ENCODE measurements at regions not wholly inside any gene's neighbourhood (a gene's known extent, or its start where the extent isn't known, plus 50 kb on each side); places are given as distances from the start of the nearest gene placed in this dataset.

- ATAC-seq (ENCODE audit: low FRiP score in 2 of 2): no peak
- 89% methylated on average over 2 of the region's 2 CpGs for WGBS, 2 donors
- TF ChIP-seq POLR2A (IDR thresholded peaks at IDR 0.05) (no peak), EP300 (IDR thresholded peaks at IDR 0.05) (no peak), CTCF (IDR thresholded peaks at IDR 0.05) (no peak), POLR2AphosphoS5 (IDR thresholded peaks at IDR 0.05) (no peak)
Measured at GRCh38 chr10:81095238-81095637, 557.5 kb downstream of the SH2D4B start.

DNA sequence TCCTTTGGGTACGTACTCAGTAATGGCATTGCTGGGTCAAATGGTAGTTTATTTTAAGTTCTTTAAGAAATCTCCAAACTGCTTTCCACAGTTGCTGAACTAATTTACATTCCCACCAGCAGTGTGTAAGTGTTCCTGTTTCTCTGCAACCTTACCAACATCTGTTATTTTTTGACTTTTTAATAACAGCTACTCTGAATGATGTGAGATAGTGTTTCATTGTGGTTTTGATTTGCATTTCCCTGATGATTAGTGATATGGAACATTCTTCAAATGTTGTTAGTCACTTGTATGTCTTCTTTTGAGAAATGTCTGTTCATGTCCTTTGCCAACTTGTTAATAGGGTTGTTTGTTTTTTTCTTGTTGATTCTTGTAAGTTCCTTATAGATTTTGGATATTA lies 558.9 kb downstream of the SH2D4B start:
- no peaks in the 10 kb centered on the region for H3K36me3 ChIP-seq
- 77 to 89% methylated on average over 1 of the region's 1 CpG for WGBS, 2 donors
- no peak for ATAC-seq (ENCODE audit: low FRiP score in 2 of 2)

More at GRCh38 chr10:81095238-81095637, 557.5 kb downstream of the SH2D4B start:
- Histone ChIP-seq H3K27me3 (no peaks in the 10 kb centered on the region), H3K27ac (no peak overlapping the region), H3K36me3 (no peaks in the 10 kb centered on the region), H3K9me3 (no peaks in the 10 kb centered on the region), H3K4me3 (no peak overlapping the region), H3K4me1 (no peaks in the 10 kb centered on the region)
- no peak for DNase-seq

DNA sequence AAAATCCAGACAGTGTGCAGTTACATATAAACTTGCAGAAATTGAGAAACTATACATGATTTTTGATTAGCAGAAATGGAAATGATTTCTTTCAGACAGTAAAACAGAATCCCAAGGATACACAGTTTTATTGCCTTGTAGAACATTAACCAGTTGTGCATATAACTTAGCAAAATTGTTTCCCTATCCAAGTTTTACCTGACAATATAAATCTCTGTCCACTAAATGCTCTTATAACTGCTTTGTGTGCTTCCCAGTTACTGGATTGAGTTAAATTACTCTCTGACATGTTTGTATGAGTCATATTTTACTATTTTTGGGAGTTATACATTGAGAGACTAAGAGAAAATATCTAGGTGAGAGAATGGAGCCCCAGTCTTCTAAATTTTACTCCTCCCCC lies 563.4 kb downstream of the SH2D4B start:
- no peak for ATAC-seq (ENCODE audit: low FRiP score in 2 of 2)
- Histone ChIP-seq H3K27ac (no peak overlapping the region), H3K9me3 (no peaks in the 10 kb centered on the region), H3K4me1 (no peaks in the 10 kb centered on the region), H3K27me3 (no peaks in the 10 kb centered on the region), H3K4me3 (no peak overlapping the region), H3K36me3 (no peaks in the 10 kb centered on the region)
- no peak for TF ChIP-seq POLR2AphosphoS5 (IDR thresholded peaks at IDR 0.05)
- no peak for DNase-seq

More for the DNA sequence above, 558.9 kb downstream of the SH2D4B start:
- Histone ChIP-seq H3K4me3 (no peak overlapping the region), H3K27me3 (no peaks in the 10 kb centered on the region), H3K9me3 (no peaks in the 10 kb centered on the region), H3K4me1 (no peaks in the 10 kb centered on the region), H3K27ac (no peak overlapping the region)
- DNase-seq: no peak
- TF ChIP-seq CTCF (IDR thresholded peaks at IDR 0.05) (no peak), POLR2AphosphoS5 (IDR thresholded peaks at IDR 0.05) (no peak), POLR2A (IDR thresholded peaks at IDR 0.05) (no peak), EP300 (IDR thresholded peaks at IDR 0.05) (no peak)

- no peaks in the 10 kb centered on the region for H3K4me1 ChIP-seq
- no peak for TF ChIP-seq POLR2A (IDR thresholded peaks at IDR 0.05)
- TF ChIP-seq EP300 (IDR thresholded peaks at IDR 0.05): no peak
- no peak for TF ChIP-seq CTCF (IDR thresholded peaks at IDR 0.05)
- no peak for TF ChIP-seq POLR2AphosphoS5 (IDR thresholded peaks at IDR 0.05)
- no peak overlapping the region for H3K4me3 ChIP-seq
- ATAC-seq (ENCODE audit: low FRiP score in 2 of 2) (no peak), DNase-seq (no peak)
- WGBS, 2 donors: 79 to 84% methylated on average over 3 of the region's 3 CpGs
- no peaks in the 10 kb centered on the region for H3K36me3 ChIP-seq
- no peaks in the 10 kb centered on the region for H3K27me3 ChIP-seq
- H3K27ac ChIP-seq: no peak overlapping the region
- no peaks in the 10 kb centered on the region for H3K9me3 ChIP-seq
Measured at GRCh38 chr10:81104494-81104893, 566.8 kb downstream of the SH2D4B start.

DNA sequence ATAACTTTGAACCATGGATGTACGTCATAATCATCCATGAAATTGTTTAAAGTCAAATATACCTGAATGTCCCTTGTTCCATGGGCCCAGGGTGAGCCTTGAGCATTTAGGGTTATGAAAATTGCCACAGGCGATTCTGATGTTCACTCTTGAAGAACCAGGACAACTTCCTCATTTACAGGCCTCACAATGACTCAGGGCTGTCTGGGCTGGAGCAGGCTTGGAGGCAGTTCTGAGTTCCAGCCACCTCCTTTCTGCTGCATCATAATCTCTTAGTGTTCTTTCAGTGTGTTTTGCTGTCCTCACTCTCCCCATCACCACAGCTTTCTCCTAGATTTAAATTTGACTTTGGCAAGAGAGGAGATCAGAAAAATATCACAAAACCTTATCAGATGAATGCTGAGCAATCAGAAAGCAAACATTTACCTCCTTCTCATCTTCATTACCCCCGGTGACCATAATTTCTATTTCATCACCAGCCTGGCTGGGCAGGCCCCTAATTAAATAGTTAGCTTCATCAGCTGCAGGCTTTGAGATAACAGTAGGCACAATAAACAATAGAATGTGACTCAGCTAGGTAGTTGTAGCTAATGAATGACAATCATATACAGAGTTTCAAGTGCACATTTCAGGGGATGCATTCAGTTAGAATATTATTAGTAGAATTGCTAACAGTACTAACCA lies 571.0 kb downstream of the SH2D4B start:
- no peak for ATAC-seq (ENCODE audit: low FRiP score in 2 of 2)

More for the DNA sequence above, 571.0 kb downstream of the SH2D4B start:
- Histone ChIP-seq H3K27ac (no peak overlapping the region), H3K27me3 (no peaks in the 10 kb centered on the region), H3K4me1 (no peaks in the 10 kb centered on the region), H3K9me3 (no peaks in the 10 kb centered on the region), H3K36me3 (no peaks in the 10 kb centered on the region), H3K4me3 (no peak overlapping the region)
- TF ChIP-seq POLR2A (IDR thresholded peaks at IDR 0.05): no peak
- TF ChIP-seq POLR2AphosphoS5 (IDR thresholded peaks at IDR 0.05): no peak
- no peak for TF ChIP-seq CTCF (IDR thresholded peaks at IDR 0.05)
- no peak for TF ChIP-seq EP300 (IDR thresholded peaks at IDR 0.05)
- 47 to 59% methylated on average over 3 of the region's 3 CpGs for WGBS, 2 donors
- no peak for DNase-seq
